SK-N-SH treated with all-trans-retinoic acid at 6 μM for 48 hours (cell line): ENCODE measurements at regions not wholly inside any gene's neighbourhood (a gene's known extent, or its start where the extent isn't known, plus 50 kb on each side); places are given as distances from the start of the nearest gene placed in this dataset.

Experiments
- ATAC-seq: fragments of 200-7000 bp; cut with Tn5 transposase; 3 replicates; pipeline ENCODE4 v1.9.1; 2020; ENCODE audit warnings: mild to moderate bottlenecking, moderate library complexity
- ARNTL ChIP-seq: fragments of 450-650 bp; formaldehyde crosslinking; IDR thresholded peaks from 2 replicates; pipeline ENCODE4 v1.5.0; 2020; ENCODE audit warnings: low read depth, mild to moderate bottlenecking, moderate library complexity, borderline replicate concordance
- BACH2 ChIP-seq: fragments of 250-450 bp; sonication (Bioruptor Pico); IDR thresholded peaks from 2 replicates; pipeline ENCODE4 v1.9.0; 2021; ENCODE audit warnings: mild to moderate bottlenecking, borderline replicate concordance
- CSDC2 ChIP-seq: fragments of 250-450 bp; sonication (Bioruptor Pico); IDR thresholded peaks from 2 replicates; pipeline ENCODE4 v1.5.0; 2020; ENCODE audit warnings: mild to moderate bottlenecking, moderate library complexity
- ESRRG ChIP-seq: fragments of 250-450 bp; sonication (Bioruptor Pico); IDR thresholded peaks from 2 replicates; pipeline ENCODE4 v1.6.1; 2021; ENCODE audit warnings: mild to moderate bottlenecking
- ISL1 ChIP-seq: fragments of 250-450 bp; sonication (Bioruptor Pico); IDR thresholded peaks from 2 replicates; pipeline ENCODE4 v2.1.2; 2022; ENCODE audit warnings: mild to moderate bottlenecking, moderate library complexity
- OSR1 ChIP-seq: fragments of 250-450 bp; sonication (Bioruptor Pico); IDR thresholded peaks from 2 replicates; pipeline ENCODE4 v1.8.0; 2022; ENCODE audit warnings: moderate library complexity, mild to moderate bottlenecking, inconsistent platforms
- PPARA ChIP-seq: fragments of 250-450 bp; sonication (Bioruptor Pico); IDR thresholded peaks from 2 replicates; pipeline ENCODE4 v1.5.0; 2020; ENCODE audit warnings: mild to moderate bottlenecking, borderline replicate concordance
- SNAI2 ChIP-seq: fragments of 250-450 bp; sonication (Bioruptor Pico); IDR thresholded peaks from 2 replicates; pipeline ENCODE4 v1.5.0; 2020; ENCODE audit warnings: mild to moderate bottlenecking, moderate library complexity
- TCF4 ChIP-seq: fragments of 250-450 bp; sonication (Bioruptor Pico); IDR thresholded peaks from 2 replicates; pipeline ENCODE4 v1.8.0; 2021; ENCODE audit warnings: mild to moderate bottlenecking, moderate library complexity, borderline replicate concordance
- TOX ChIP-seq: fragments of 250-450 bp; sonication (Bioruptor Pico); IDR thresholded peaks from 2 replicates; pipeline ENCODE4 v1.8.0; 2021; ENCODE audit warnings: mild to moderate bottlenecking, moderate library complexity, borderline replicate concordance
- ZFP3 ChIP-seq: fragments of 250-450 bp; sonication (Bioruptor Pico); IDR thresholded peaks from 2 replicates; pipeline ENCODE4 v1.5.0; 2020; ENCODE audit warnings: mild to moderate bottlenecking, moderate library complexity
- ZFP30 ChIP-seq: fragments of 450-650 bp; formaldehyde crosslinking; IDR thresholded peaks from 2 replicates; pipeline ENCODE4 v1.5.0; 2022; ENCODE audit warnings: mild to moderate bottlenecking, moderate library complexity
- ZNF70 ChIP-seq: fragments of 450-650 bp; formaldehyde crosslinking; IDR thresholded peaks from 2 replicates; pipeline ENCODE4 v1.5.0; 2020; ENCODE audit warnings: mild to moderate bottlenecking, moderate library complexity
- TF ChIP-seq, protein P1 (sequence below): fragments of 250-450 bp; sonication (Bioruptor Pico); IDR thresholded peaks from 2 replicates; pipeline ENCODE4 v1.5.1; 2020; ENCODE audit warnings: low read depth, mild to moderate bottlenecking, moderate library complexity
- TF ChIP-seq, protein P2 (sequence below): fragments of 250-450 bp; sonication (Bioruptor Pico); IDR thresholded peaks from 2 replicates; pipeline ENCODE4 v1.8.0; 2020; ENCODE audit warnings: mild to moderate bottlenecking, moderate library complexity, borderline replicate concordance
- TF ChIP-seq, protein P3 (sequence below): fragments of 250-450 bp; sonication (Bioruptor Pico); IDR thresholded peaks from 2 replicates; pipeline ENCODE4 v1.5.1; 2021; ENCODE audit warnings: mild to moderate bottlenecking, moderate library complexity
- TF ChIP-seq, protein P4 (sequence below): fragments of 250-450 bp; sonication (Bioruptor Pico); IDR thresholded peaks from 2 replicates; pipeline ENCODE4 v1.5.0; 2020; ENCODE audit warnings: mild to moderate bottlenecking, moderate library complexity

DNA sequence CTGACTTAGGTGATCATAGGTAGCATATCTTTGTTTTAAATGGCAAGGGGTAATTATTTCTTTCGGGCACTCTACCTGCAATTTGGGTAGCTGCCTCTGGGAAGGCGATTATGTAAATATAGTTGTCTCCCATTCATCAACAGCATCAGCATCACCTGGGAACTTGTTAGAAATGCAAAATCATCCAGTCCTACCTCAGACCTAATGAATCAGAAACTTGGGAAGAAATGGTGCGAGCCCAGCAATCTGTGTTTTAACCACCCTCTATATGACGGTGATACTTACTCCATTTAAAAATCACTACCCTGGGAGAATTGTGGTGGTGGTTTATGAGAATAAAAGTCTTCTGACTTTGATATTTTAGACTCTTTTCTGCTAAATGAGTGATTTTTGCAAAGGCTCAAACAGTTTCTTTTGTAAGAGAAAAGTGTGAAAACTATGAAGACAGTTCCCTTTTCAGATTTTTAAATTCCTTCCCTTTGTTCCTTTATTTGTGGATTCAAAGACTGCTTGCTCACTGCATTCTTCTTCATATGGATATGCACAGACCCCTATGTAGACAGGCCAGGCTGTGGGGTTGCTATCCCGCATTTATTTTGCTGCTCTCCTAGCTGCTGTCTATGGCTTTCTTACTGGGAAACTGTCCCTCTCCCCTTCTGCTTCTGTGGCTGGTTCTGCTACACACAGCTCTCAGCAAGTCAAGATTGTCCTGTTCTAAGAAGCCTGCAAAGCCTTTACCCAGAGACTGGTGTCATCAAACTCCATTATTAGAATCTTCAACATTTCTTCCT lies 365.3 kb downstream of the RNF144B start (continued):
- TF ChIP-seq, protein P1, sequence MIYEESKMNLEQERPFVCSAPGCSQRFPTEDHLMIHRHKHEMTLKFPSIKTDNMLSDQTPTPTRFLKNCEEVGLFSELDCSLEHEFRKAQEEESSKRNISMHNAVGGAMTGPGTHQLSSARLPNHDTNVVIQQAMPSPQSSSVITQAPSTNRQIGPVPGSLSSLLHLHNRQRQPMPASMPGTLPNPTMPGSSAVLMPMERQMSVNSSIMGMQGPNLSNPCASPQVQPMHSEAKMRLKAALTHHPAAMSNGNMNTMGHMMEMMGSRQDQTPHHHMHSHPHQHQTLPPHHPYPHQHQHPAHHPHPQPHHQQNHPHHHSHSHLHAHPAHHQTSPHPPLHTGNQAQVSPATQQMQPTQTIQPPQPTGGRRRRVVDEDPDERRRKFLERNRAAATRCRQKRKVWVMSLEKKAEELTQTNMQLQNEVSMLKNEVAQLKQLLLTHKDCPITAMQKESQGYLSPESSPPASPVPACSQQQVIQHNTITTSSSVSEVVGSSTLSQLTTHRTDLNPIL (CRISPR knock-in tag): no peak
- no peak for TF ChIP-seq ESRRG (CRISPR knock-in tag)
- TF ChIP-seq CSDC2 (CRISPR knock-in tag): no peak

DNA sequence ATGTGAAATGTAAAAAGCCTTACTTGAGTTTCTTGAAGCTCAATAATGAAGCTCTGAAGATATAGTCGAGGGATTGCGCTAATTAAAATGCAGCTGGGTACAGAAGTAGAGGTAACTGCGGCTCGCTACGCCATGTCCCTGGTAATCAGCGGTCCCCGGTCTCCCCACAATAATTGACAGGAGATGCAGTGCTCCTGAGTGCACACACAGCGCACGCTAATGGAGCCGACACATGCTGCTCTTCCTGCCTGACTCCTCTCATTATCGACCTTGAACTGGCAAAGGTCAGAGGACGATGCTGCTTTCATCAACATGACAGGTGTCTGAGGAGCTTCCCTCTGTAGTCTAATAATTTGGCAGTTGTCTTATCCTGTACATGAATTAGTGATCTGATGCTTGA lies 365.9 kb downstream of the RNF144B start:
- TF ChIP-seq ISL1: no peak
- no peak for TF ChIP-seq ARNTL (CRISPR knock-in tag)
- TF ChIP-seq ZFP3 (CRISPR knock-in tag): no peak
- TF ChIP-seq, protein P2, sequence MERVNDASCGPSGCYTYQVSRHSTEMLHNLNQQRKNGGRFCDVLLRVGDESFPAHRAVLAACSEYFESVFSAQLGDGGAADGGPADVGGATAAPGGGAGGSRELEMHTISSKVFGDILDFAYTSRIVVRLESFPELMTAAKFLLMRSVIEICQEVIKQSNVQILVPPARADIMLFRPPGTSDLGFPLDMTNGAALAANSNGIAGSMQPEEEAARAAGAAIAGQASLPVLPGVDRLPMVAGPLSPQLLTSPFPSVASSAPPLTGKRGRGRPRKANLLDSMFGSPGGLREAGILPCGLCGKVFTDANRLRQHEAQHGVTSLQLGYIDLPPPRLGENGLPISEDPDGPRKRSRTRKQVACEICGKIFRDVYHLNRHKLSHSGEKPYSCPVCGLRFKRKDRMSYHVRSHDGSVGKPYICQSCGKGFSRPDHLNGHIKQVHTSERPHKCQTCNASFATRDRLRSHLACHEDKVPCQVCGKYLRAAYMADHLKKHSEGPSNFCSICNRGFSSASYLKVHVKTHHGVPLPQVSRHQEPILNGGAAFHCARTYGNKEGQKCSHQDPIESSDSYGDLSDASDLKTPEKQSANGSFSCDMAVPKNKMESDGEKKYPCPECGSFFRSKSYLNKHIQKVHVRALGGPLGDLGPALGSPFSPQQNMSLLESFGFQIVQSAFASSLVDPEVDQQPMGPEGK (CRISPR knock-in tag): no peak
- TF ChIP-seq CSDC2 (CRISPR knock-in tag): no peak
- no peak for TF ChIP-seq TCF4 (CRISPR knock-in tag)
- TF ChIP-seq SNAI2 (CRISPR knock-in tag): no peak
- ATAC-seq: no peak

DNA sequence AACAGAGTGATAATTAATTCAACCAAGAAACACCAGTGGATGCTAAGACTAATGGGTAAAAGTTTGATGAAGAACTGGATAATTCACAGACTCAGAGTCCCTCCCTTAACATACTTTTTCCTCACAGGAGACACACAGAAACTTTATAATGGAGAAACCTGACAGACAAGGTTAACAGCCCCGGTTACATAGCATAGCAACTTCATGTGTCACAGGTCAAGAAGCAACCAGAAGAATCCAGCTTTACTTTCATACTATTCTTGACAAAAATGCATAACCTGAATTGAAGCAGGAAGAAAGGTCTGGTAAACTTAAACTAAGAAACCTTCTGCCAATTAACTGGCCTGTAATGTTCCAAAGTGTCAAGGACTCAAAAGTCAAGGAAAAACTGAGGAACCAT lies 375.9 kb downstream of the RNF144B start:
- no peak for ATAC-seq
- TF ChIP-seq PPARA (CRISPR knock-in tag) (no peak), OSR1 (no peak), ISL1 (no peak), ZNF70 (CRISPR knock-in tag) (no peak), TCF4 (CRISPR knock-in tag) (no peak), TOX (no peak), BACH2 (no peak), ZFP30 (CRISPR knock-in tag) (no peak)
- TF ChIP-seq, protein P3, sequence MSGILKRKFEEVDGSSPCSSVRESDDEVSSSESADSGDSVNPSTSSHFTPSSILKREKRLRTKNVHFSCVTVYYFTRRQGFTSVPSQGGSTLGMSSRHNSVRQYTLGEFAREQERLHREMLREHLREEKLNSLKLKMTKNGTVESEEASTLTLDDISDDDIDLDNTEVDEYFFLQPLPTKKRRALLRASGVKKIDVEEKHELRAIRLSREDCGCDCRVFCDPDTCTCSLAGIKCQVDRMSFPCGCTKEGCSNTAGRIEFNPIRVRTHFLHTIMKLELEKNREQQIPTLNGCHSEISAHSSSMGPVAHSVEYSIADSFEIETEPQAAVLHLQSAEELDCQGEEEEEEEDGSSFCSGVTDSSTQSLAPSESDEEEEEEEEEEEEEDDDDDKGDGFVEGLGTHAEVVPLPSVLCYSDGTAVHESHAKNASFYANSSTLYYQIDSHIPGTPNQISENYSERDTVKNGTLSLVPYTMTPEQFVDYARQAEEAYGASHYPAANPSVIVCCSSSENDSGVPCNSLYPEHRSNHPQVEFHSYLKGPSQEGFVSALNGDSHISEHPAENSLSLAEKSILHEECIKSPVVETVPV (CRISPR knock-in tag): no peak
- TF ChIP-seq, protein P1 (CRISPR knock-in tag): no peak
- TF ChIP-seq, protein P2 (CRISPR knock-in tag): no peak
- TF ChIP-seq, protein P4, sequence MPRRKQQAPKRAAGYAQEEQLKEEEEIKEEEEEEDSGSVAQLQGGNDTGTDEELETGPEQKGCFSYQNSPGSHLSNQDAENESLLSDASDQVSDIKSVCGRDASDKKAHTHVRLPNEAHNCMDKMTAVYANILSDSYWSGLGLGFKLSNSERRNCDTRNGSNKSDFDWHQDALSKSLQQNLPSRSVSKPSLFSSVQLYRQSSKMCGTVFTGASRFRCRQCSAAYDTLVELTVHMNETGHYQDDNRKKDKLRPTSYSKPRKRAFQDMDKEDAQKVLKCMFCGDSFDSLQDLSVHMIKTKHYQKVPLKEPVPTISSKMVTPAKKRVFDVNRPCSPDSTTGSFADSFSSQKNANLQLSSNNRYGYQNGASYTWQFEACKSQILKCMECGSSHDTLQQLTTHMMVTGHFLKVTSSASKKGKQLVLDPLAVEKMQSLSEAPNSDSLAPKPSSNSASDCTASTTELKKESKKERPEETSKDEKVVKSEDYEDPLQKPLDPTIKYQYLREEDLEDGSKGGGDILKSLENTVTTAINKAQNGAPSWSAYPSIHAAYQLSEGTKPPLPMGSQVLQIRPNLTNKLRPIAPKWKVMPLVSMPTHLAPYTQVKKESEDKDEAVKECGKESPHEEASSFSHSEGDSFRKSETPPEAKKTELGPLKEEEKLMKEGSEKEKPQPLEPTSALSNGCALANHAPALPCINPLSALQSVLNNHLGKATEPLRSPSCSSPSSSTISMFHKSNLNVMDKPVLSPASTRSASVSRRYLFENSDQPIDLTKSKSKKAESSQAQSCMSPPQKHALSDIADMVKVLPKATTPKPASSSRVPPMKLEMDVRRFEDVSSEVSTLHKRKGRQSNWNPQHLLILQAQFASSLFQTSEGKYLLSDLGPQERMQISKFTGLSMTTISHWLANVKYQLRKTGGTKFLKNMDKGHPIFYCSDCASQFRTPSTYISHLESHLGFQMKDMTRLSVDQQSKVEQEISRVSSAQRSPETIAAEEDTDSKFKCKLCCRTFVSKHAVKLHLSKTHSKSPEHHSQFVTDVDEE (CRISPR knock-in tag): no peak
